ENCODE measurements at regions not wholly inside any gene's neighbourhood (a gene's known extent, or its start where the extent isn't known, plus 50 kb on each side); places are given as distances from the start of the nearest gene placed in this dataset.

- TF ChIP-seq HCFC1 (IDR thresholded peaks at IDR 0.05; ENCODE audit: low read length) (no peak), POLR2A (IDR thresholded peaks at IDR 0.05; ENCODE audit: low read depth, low read length) (no peak), IKZF1 (conservative IDR thresholded peaks at IDR 0.05) (no peak), RAD21 (IDR thresholded peaks at IDR 0.05; ENCODE audit: insufficient read depth, low read depth, low read length) (no peak), E2F4 (IDR thresholded peaks at IDR 0.05; ENCODE audit: low read depth, low read length) (no peak), EZH2 (IDR thresholded peaks at IDR 0.05; ENCODE audit: borderline replicate concordance, control insufficient read depth, low read depth, low read length) (no peak), ZNF274 (IDR thresholded peaks at IDR 0.05; ENCODE audit: insufficient read depth, insufficient read length) (no peak), MXI1 (IDR thresholded peaks at IDR 0.05; ENCODE audit: low read depth, low read length) (no peak)
These were observed 884.9 kb upstream of the WWC1 start for GRCh38 chr5:167406513-167406912.

All from GM12878 (cell line).